Left ventricle myocardium inferior (tissue), 1 donor: ENCODE measurements at regions not wholly inside any gene's neighbourhood (a gene's known extent, or its start where the extent isn't known, plus 50 kb on each side); places are given as distances from the start of the nearest gene placed in this dataset.
"Not testable (repeated sequence)": the region's sequence is repeated elsewhere in the genome, so short reads cannot be mapped to it uniquely, and the experiment has no call there.

Experiments used
- DNase-seq: peaks from one replicate; pipeline ENCODE4 v3.0.0-alpha.2; 2020
- H3K27ac ChIP-seq: fragments of 200-600 bp; replicated peaks from 2 replicates; pipeline ENCODE4 v1.8.0; 2021
- H3K27me3 ChIP-seq: fragments of 200-600 bp; 2 replicates; pipeline ENCODE4 v1.8.0; 2021; ENCODE audit warnings: low read depth
- H3K36me3 ChIP-seq: fragments of 200-600 bp; 2 replicates; pipeline ENCODE4 v1.8.0; 2021
- H3K4me1 ChIP-seq: fragments of 200-600 bp; 2 replicates; pipeline ENCODE4 v1.8.0; 2021
- H3K4me3 ChIP-seq: fragments of 200-600 bp; 2 replicates; pipeline ENCODE4 v1.8.0; 2021; ENCODE audit warnings: mild to moderate bottlenecking, moderate library complexity
- H3K9me3 ChIP-seq: fragments of 200-600 bp; replicated peaks from 2 replicates; pipeline ENCODE4 v1.8.0; 2021
- CTCF ChIP-seq: fragments of 200-600 bp; IDR thresholded peaks from 2 replicates; pipeline ENCODE4 v1.8.0; 2021; ENCODE audit warnings: antibody characterized with exemption, mild to moderate bottlenecking, borderline replicate concordance
- intact Hi-C: fragments of 100-400 bp; cut with micrococcal nuclease; formaldehyde crosslinking; loops from one replicate; pipeline ENCODE4 v1.11.0; 2022
- donor health status: DM: no; HTN: yes; CAD: no; lungs with severe emphysema.

DNA sequence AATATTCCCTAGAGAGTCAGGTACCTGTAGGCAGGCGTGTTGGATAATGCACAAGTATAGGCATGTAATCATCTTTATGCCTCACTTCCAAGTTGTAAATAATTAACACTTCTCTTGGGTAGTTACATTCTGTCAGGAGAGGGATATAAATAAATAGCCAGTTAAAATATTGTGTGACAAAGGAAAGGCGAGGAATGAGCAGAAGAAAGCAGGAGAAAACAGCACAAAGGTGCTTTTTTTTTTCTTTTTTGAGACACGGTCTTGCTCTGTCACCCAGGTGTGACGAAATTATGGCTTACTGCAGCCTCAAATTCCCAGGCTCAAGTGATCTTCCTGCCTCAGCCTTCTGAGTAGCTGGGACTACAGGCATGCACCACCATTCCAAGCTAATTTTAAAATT, 99.2 kb upstream of the LYZL2 start:
- Histone ChIP-seq H3K4me3 (no peak overlapping the region), H3K36me3 (no peaks in the 10 kb centered on the region), H3K27me3 (no peaks in the 10 kb centered on the region), H3K9me3 (no peaks in the 10 kb centered on the region), H3K4me1 (no peaks in the 10 kb centered on the region), H3K27ac (no peak overlapping the region)
- intact Hi-C loops = no loop called here
- no peak for DNase-seq
- TF ChIP-seq CTCF = no peak

DNA sequence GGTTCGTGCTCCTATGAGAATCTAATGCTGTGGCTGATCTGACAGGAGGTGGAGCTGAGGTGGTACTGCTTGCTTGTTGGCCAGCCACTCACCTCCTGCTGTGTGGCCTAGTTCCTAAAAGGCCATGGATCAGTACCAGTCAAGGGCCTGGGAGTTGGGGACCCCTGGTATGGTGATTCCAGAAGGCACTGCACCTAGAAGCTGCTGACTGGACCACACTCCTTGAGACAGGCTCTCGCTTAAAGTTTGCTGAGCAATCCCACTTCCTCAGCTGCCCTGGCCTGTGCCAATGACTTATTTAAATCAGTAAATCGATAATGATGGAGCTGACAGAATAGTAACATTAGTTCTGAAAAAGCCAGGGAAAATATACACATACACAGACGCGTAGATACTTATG, 98.6 kb upstream of the LYZL2 start:
- Histone ChIP-seq H3K27me3 (no peaks in the 10 kb centered on the region), H3K9me3 (no peaks in the 10 kb centered on the region), H3K4me3 (no peak overlapping the region), H3K36me3 (no peaks in the 10 kb centered on the region), H3K27ac (no peak overlapping the region), H3K4me1 (no peaks in the 10 kb centered on the region)
- no peak for DNase-seq
- intact Hi-C loops = no loop called here
- TF ChIP-seq CTCF = no peak

GRCh38 chr10:30727524-30727923, 98.0 kb upstream of the LYZL2 start:
- Histone ChIP-seq H3K36me3 (no peaks in the 10 kb centered on the region), H3K27ac (no peak overlapping the region), H3K27me3 (no peaks in the 10 kb centered on the region), H3K4me3 (no peak overlapping the region), H3K9me3 (no peaks in the 10 kb centered on the region), H3K4me1 (no peaks in the 10 kb centered on the region)
- intact Hi-C loops = no loop called here
- TF ChIP-seq CTCF = no peak
- no peak for DNase-seq

- H3K36me3 ChIP-seq, H3K27me3 ChIP-seq, intact Hi-C loops, H3K27ac ChIP-seq, H3K4me1 ChIP-seq, H3K4me3 ChIP-seq, H3K9me3 ChIP-seq: not testable (repeated sequence)
- DNase-seq = peak; percentile 80
- TF ChIP-seq CTCF = peak; percentile 67
Observed at GRCh38 chr10:30726783-30727414, 97.3 kb upstream of the LYZL2 start.

DNA sequence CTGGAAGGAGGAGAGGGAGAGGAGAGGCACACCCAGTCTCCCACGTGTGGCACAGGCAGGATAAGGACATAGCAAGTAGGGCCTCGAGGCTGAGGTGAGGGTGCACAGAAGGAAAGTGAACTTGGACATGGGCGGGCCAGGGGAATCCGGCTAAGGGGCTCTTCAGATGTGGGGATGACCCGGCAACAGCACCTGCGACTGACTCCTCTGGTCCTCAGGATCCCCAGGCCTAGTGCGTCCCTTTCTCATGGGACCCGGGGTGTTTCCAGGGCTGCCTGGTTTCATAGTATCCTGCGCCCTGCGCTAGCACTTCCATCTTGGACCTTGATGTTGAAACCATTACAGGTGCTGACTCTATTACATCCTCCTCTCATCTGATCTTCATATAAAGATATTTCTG, 96.1 kb upstream of the LYZL2 start:
- intact Hi-C loops = no loop called here
- H3K4me3 ChIP-seq = no peak overlapping the region
- H3K9me3 ChIP-seq = no peaks in the 10 kb centered on the region
- no peaks in the 10 kb centered on the region for H3K4me1 ChIP-seq
- H3K27ac ChIP-seq = no peak overlapping the region
- no peak for TF ChIP-seq CTCF
- no peaks in the 10 kb centered on the region for H3K36me3 ChIP-seq
- DNase-seq = no peak
- no peaks in the 10 kb centered on the region for H3K27me3 ChIP-seq
